HepG2 (cell line): ENCODE measurements at regions not wholly inside any gene's neighbourhood (a gene's known extent, or its start where the extent isn't known, plus 50 kb on each side); places are given as distances from the start of the nearest gene placed in this dataset.

ENCODE experiments used
- TF ChIP-seq, protein P1 (sequence below), 2 experiments: fragments of 450-650 bp in 1 of 2; sonication (generic) in 1 of 2; formaldehyde crosslinking in 1 of 2; IDR thresholded peaks; 2 replicates each; pipeline versions ENCODE4 v1.6.1 to v1.8.0; 2016 to 2022; ENCODE audit warnings: antibody characterized with exemption in 1 of 2, mild to moderate bottlenecking in 1 of 2, missing genetic modification reagents in 1 of 2
- TF ChIP-seq, protein P2 (sequence below): sonication (generic); formaldehyde crosslinking; IDR thresholded peaks from 2 replicates; pipeline ENCODE4 v1.4.0; 2020; ENCODE audit warnings: missing genetic modification reagents

DNA sequence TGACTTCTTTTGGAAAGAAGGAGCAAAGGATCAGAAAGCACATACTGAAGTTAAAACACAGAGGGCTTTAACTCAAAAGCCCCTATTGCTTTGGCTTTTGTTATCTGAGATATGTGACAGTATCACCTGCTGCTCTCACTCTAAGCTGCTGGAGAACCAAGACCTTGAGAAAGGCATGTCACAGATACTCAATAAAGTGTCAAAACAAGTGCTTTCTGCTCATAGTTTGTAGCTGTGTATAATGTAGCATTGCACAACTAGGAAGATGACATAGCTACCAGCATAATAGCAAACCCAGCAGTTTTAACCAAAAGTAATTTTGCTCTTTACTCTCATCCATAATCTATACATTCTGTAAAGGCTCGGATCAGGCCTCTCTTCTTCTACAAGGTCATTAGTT is 159.6 kb downstream of the LHFPL1 start (continued):
- TF ChIP-seq, protein P1, sequence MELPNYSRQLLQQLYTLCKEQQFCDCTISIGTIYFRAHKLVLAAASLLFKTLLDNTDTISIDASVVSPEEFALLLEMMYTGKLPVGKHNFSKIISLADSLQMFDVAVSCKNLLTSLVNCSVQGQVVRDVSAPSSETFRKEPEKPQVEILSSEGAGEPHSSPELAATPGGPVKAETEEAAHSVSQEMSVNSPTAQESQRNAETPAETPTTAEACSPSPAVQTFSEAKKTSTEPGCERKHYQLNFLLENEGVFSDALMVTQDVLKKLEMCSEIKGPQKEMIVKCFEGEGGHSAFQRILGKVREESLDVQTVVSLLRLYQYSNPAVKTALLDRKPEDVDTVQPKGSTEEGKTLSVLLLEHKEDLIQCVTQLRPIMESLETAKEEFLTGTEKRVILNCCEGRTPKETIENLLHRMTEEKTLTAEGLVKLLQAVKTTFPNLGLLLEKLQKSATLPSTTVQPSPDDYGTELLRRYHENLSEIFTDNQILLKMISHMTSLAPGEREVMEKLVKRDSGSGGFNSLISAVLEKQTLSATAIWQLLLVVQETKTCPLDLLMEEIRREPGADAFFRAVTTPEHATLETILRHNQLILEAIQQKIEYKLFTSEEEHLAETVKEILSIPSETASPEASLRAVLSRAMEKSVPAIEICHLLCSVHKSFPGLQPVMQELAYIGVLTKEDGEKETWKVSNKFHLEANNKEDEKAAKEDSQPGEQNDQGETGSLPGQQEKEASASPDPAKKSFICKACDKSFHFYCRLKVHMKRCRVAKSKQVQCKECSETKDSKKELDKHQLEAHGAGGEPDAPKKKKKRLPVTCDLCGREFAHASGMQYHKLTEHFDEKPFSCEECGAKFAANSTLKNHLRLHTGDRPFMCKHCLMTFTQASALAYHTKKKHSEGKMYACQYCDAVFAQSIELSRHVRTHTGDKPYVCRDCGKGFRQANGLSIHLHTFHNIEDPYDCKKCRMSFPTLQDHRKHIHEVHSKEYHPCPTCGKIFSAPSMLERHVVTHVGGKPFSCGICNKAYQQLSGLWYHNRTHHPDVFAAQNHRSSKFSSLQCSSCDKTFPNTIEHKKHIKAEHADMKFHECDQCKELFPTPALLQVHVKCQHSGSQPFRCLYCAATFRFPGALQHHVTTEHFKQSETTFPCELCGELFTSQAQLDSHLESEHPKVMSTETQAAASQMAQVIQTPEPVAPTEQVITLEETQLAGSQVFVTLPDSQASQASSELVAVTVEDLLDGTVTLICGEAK (IDR thresholded peaks at IDR 0.05) = no peak
- TF ChIP-seq, protein P1 (CRISPR knock-in tag; IDR thresholded peaks at IDR 0.05) = no peak
- TF ChIP-seq, protein P2, sequence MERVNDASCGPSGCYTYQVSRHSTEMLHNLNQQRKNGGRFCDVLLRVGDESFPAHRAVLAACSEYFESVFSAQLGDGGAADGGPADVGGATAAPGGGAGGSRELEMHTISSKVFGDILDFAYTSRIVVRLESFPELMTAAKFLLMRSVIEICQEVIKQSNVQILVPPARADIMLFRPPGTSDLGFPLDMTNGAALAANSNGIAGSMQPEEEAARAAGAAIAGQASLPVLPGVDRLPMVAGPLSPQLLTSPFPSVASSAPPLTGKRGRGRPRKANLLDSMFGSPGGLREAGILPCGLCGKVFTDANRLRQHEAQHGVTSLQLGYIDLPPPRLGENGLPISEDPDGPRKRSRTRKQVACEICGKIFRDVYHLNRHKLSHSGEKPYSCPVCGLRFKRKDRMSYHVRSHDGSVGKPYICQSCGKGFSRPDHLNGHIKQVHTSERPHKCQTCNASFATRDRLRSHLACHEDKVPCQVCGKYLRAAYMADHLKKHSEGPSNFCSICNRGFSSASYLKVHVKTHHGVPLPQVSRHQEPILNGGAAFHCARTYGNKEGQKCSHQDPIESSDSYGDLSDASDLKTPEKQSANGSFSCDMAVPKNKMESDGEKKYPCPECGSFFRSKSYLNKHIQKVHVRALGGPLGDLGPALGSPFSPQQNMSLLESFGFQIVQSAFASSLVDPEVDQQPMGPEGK = no peak
